ENCODE measurements at regions not wholly inside any gene's neighbourhood (a gene's known extent, or its start where the extent isn't known, plus 50 kb on each side); places are given as distances from the start of the nearest gene placed in this dataset.

DNA sequence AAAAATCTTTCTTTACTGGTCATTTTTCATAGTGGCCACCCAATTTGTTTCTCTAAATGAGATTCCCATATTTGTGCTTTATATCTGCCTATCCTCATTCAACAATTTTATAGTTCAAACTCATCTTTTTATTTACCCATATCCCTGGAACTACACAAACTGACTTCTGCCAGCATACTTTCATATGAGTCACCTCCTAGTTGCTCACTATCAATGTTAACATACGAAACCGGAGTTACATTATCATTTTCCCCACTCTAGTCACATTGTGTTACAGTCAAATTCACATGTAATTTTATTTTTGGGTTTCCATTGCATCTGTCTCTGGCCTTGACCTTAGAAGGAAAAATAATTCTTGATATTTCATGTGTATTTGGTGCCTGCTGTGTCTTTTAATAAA is 499.4 kb downstream of the MAFB start:
- no peak overlapping the region for H2AFZ ChIP-seq (ENCODE audit: low read length, unreplicated experiment)
- H3K27ac ChIP-seq (ENCODE audit: low read depth, low read length): no peak overlapping the region
- no peak overlapping the region for H3K4me3 ChIP-seq (ENCODE audit: low read depth, low read length)
- no peaks in the 10 kb centered on the region for H3K4me1 ChIP-seq (ENCODE audit: control insufficient read depth, insufficient read depth, low read length, unreplicated experiment)
- no peaks in the 10 kb centered on the region for H3K79me2 ChIP-seq (ENCODE audit: control insufficient read depth, insufficient read depth, low read length, unreplicated experiment)
- H3K27me3 ChIP-seq (ENCODE audit: insufficient read depth, low read length): 0 out of 2 replicates have a peak, but pooled peaks cover 5% of the 10 kb centered on the region
- H3K36me3 ChIP-seq (ENCODE audit: insufficient read depth, low read length): no peaks in the 10 kb centered on the region

DNA sequence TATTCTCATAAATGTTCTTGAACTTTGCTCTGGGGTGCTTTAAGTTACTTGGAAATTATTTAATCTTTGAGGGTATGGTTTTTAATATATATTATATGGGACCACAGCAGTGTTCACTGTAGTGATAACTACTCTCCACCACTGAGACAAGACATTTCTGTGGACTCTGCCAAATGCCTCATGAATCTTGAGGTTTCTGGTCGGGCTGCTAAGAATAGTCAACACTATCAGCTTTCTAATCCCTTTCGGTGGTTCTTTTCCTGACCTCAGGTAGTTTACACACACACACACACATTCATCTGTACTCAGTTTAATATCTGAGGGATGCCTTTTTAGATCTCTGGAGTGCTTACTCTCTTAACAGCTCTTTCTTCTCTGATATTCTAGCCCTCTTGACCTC is 500.7 kb downstream of the MAFB start:
- no peak overlapping the region for H3K27ac ChIP-seq (ENCODE audit: low read depth, low read length)
- H3K79me2 ChIP-seq (ENCODE audit: control insufficient read depth, insufficient read depth, low read length, unreplicated experiment): no peaks in the 10 kb centered on the region
- H3K4me1 ChIP-seq (ENCODE audit: control insufficient read depth, insufficient read depth, low read length, unreplicated experiment): no peaks in the 10 kb centered on the region
- H3K27me3 ChIP-seq (ENCODE audit: insufficient read depth, low read length): 0 out of 2 replicates have a peak, but pooled peaks cover 5% of the 10 kb centered on the region
- no peak overlapping the region for H3K4me3 ChIP-seq (ENCODE audit: low read depth, low read length)
- H3K36me3 ChIP-seq (ENCODE audit: insufficient read depth, low read length): no peaks in the 10 kb centered on the region
- H2AFZ ChIP-seq (ENCODE audit: low read length, unreplicated experiment): no peak overlapping the region

DNA sequence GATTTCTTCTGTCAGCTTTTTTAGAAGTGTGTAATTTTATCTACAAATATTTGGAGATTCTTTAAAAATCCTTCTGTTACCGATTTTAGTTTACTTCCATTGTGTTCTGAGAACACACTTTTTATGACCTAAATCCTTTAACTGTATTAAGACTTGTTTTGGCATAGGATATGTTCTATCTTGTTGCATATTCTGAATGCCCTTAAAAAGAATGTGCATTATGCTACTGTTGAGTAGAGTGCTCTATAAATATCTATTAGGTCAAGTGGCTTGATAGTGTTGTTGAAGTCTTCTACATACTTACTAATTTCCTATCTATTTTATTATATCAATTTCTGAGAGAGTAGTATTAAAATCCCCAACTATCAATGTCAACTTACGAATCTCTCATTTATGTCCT is 502.2 kb downstream of the MAFB start:
- Histone ChIP-seq H3K36me3 (ENCODE audit: insufficient read depth, low read length) (no peaks in the 10 kb centered on the region), H3K4me1 (ENCODE audit: control insufficient read depth, insufficient read depth, low read length, unreplicated experiment) (no peaks in the 10 kb centered on the region), H3K4me3 (ENCODE audit: low read depth, low read length) (no peak overlapping the region), H3K27me3 (ENCODE audit: insufficient read depth, low read length) (0 out of 2 replicates have a peak, but pooled peaks cover 5% of the 10 kb centered on the region), H3K27ac (ENCODE audit: low read depth, low read length) (no peak overlapping the region), H2AFZ (ENCODE audit: low read length, unreplicated experiment) (no peak overlapping the region), H3K79me2 (ENCODE audit: control insufficient read depth, insufficient read depth, low read length, unreplicated experiment) (no peaks in the 10 kb centered on the region)

- 0 out of 2 replicates have a peak, but pooled peaks cover 5% of the 10 kb centered on the region for H3K27me3 ChIP-seq (ENCODE audit: insufficient read depth, low read length)
- no peak overlapping the region for H2AFZ ChIP-seq (ENCODE audit: low read length, unreplicated experiment)
- no peak overlapping the region for H3K4me3 ChIP-seq (ENCODE audit: low read depth, low read length)
- no peaks in the 10 kb centered on the region for H3K79me2 ChIP-seq (ENCODE audit: control insufficient read depth, insufficient read depth, low read length, unreplicated experiment)
- no peaks in the 10 kb centered on the region for H3K36me3 ChIP-seq (ENCODE audit: insufficient read depth, low read length)
- H3K27ac ChIP-seq (ENCODE audit: low read depth, low read length): no peak overlapping the region
- H3K4me1 ChIP-seq (ENCODE audit: control insufficient read depth, insufficient read depth, low read length, unreplicated experiment): no peaks in the 10 kb centered on the region
These were observed 507.4 kb downstream of the MAFB start for GRCh38 chr20:40181676-40182075.

- no peak overlapping the region for H2AFZ ChIP-seq (ENCODE audit: low read length, unreplicated experiment)
- H3K27me3 ChIP-seq (ENCODE audit: insufficient read depth, low read length): no peaks in the 10 kb centered on the region
- no peak overlapping the region for H3K27ac ChIP-seq (ENCODE audit: low read depth, low read length)
- H3K79me2 ChIP-seq (ENCODE audit: control insufficient read depth, insufficient read depth, low read length, unreplicated experiment): no peaks in the 10 kb centered on the region
- no peaks in the 10 kb centered on the region for H3K36me3 ChIP-seq (ENCODE audit: insufficient read depth, low read length)
- no peak overlapping the region for H3K4me3 ChIP-seq (ENCODE audit: low read depth, low read length)
- no peaks in the 10 kb centered on the region for H3K4me1 ChIP-seq (ENCODE audit: control insufficient read depth, insufficient read depth, low read length, unreplicated experiment)
These were observed 512.8 kb downstream of the MAFB start for GRCh38 chr20:40176098-40176841.

GRCh38 chr20:40175296-40175695 is 513.7 kb downstream of the MAFB start:
- Histone ChIP-seq H3K27me3 (ENCODE audit: insufficient read depth, low read length) (no peaks in the 10 kb centered on the region), H3K4me3 (ENCODE audit: low read depth, low read length) (no peak overlapping the region), H3K36me3 (ENCODE audit: insufficient read depth, low read length) (no peaks in the 10 kb centered on the region), H3K27ac (ENCODE audit: low read depth, low read length) (no peak overlapping the region), H3K79me2 (ENCODE audit: control insufficient read depth, insufficient read depth, low read length, unreplicated experiment) (no peaks in the 10 kb centered on the region), H2AFZ (ENCODE audit: low read length, unreplicated experiment) (no peak overlapping the region), H3K4me1 (ENCODE audit: control insufficient read depth, insufficient read depth, low read length, unreplicated experiment) (no peaks in the 10 kb centered on the region)

DNA sequence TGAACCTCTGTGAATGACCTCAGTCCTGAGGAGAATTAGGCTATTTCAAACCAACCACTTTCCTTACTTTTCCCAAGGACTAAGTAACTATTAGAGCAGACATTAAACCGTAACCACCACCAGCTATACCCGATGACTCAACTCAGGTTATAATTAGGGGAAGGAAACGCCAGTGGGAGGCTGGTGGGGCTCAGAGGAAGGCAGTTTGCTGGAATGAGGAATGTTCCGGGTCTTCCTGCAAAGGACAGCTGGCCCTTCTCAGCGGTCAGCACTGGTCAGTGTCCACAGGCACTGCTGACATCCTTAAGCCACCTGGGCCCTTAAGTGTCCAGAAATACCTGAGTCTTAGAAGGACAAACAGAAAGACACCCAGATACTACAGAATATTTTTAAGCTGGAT is 515.2 kb downstream of the MAFB start:
- H3K36me3 ChIP-seq (ENCODE audit: insufficient read depth, low read length): no peaks in the 10 kb centered on the region
- H3K27ac ChIP-seq (ENCODE audit: low read depth, low read length): no peak overlapping the region
- H3K27me3 ChIP-seq (ENCODE audit: insufficient read depth, low read length): no peaks in the 10 kb centered on the region
- no peaks in the 10 kb centered on the region for H3K4me1 ChIP-seq (ENCODE audit: control insufficient read depth, insufficient read depth, low read length, unreplicated experiment)
- no peaks in the 10 kb centered on the region for H3K79me2 ChIP-seq (ENCODE audit: control insufficient read depth, insufficient read depth, low read length, unreplicated experiment)
- H3K4me3 ChIP-seq (ENCODE audit: low read depth, low read length): no peak overlapping the region
- no peak overlapping the region for H2AFZ ChIP-seq (ENCODE audit: low read length, unreplicated experiment)

GRCh38 chr20:40168981-40169620 is 519.9 kb downstream of the MAFB start:
- no peak overlapping the region for H3K4me3 ChIP-seq (ENCODE audit: low read depth, low read length)
- H3K27me3 ChIP-seq (ENCODE audit: insufficient read depth, low read length): 0 out of 2 replicates have a peak, but pooled peaks cover 4% of the 10 kb centered on the region
- H3K27ac ChIP-seq (ENCODE audit: low read depth, low read length): no peak overlapping the region
- no peak overlapping the region for H2AFZ ChIP-seq (ENCODE audit: low read length, unreplicated experiment)
- H3K79me2 ChIP-seq (ENCODE audit: control insufficient read depth, insufficient read depth, low read length, unreplicated experiment): no peaks in the 10 kb centered on the region
- no peaks in the 10 kb centered on the region for H3K36me3 ChIP-seq (ENCODE audit: insufficient read depth, low read length)
- no peaks in the 10 kb centered on the region for H3K4me1 ChIP-seq (ENCODE audit: control insufficient read depth, insufficient read depth, low read length, unreplicated experiment)

DNA sequence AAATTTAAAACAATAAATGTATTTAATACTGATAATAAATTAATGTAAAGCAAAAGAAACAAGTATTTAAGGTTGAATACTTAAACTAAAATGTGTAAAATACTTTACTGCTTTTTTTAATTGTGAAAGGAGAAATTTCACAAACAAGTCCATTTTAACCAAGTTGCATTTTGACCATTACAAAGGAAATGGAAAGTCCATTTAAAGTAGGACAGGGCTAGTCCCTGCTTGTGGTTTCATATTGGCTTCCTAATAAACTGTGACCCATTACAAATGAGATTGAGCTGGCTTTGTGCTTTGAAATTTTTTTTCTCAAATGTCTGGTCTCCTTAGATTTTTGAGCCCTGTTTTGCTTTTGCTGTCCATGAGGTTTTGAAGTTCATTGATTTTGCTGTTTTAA is 527.6 kb downstream of the MAFB start:
- Histone ChIP-seq H3K27ac (ENCODE audit: low read depth, low read length) (no peak overlapping the region), H2AFZ (ENCODE audit: low read length, unreplicated experiment) (no peak overlapping the region), H3K27me3 (ENCODE audit: insufficient read depth, low read length) (no peaks in the 10 kb centered on the region), H3K4me3 (ENCODE audit: low read depth, low read length) (no peak overlapping the region), H3K4me1 (ENCODE audit: control insufficient read depth, insufficient read depth, low read length, unreplicated experiment) (no peaks in the 10 kb centered on the region), H3K36me3 (ENCODE audit: insufficient read depth, low read length) (no peaks in the 10 kb centered on the region), H3K79me2 (ENCODE audit: control insufficient read depth, insufficient read depth, low read length, unreplicated experiment) (no peaks in the 10 kb centered on the region)

DNA sequence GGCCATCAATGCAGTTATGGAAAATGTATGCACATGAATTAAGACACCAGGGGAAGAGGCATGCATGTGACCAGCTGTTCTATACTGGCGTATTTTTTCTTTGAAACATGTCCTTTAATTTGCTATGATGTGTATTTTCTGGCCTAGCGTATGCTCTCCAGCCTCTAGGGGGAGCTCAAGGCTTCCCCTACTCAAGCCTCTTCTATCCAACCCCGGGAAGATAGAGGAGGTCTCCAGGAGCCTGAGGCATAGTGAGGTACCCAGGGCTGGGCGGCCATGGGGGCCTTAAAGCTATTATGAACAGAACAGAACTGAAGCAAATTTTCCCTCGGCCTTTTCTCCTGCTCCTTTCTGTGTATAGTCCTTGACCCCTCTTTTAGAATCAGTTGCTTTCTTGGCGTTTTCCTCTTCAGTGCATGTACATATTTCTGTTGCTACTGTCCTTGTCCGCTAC is 528.9 kb downstream of the MAFB start:
- Histone ChIP-seq H3K4me1 (ENCODE audit: control insufficient read depth, insufficient read depth, low read length, unreplicated experiment) (no peaks in the 10 kb centered on the region), H2AFZ (ENCODE audit: low read length, unreplicated experiment) (no peak overlapping the region), H3K79me2 (ENCODE audit: control insufficient read depth, insufficient read depth, low read length, unreplicated experiment) (no peaks in the 10 kb centered on the region), H3K4me3 (ENCODE audit: low read depth, low read length) (no peak overlapping the region), H3K36me3 (ENCODE audit: insufficient read depth, low read length) (no peaks in the 10 kb centered on the region), H3K27me3 (ENCODE audit: insufficient read depth, low read length) (no peaks in the 10 kb centered on the region), H3K27ac (ENCODE audit: low read depth, low read length) (no peak overlapping the region)

GRCh38 chr20:40159276-40159675 is 529.8 kb downstream of the MAFB start:
- Histone ChIP-seq H3K79me2 (ENCODE audit: control insufficient read depth, insufficient read depth, low read length, unreplicated experiment) (no peaks in the 10 kb centered on the region), H3K4me1 (ENCODE audit: control insufficient read depth, insufficient read depth, low read length, unreplicated experiment) (no peaks in the 10 kb centered on the region), H3K27ac (ENCODE audit: low read depth, low read length) (no peak overlapping the region), H2AFZ (ENCODE audit: low read length, unreplicated experiment) (no peak overlapping the region), H3K36me3 (ENCODE audit: insufficient read depth, low read length) (no peaks in the 10 kb centered on the region), H3K27me3 (ENCODE audit: insufficient read depth, low read length) (no peaks in the 10 kb centered on the region), H3K4me3 (ENCODE audit: low read depth, low read length) (no peak overlapping the region)
